ENCODE measurements at regions not wholly inside any gene's neighbourhood (a gene's known extent, or its start where the extent isn't known, plus 50 kb on each side); places are given as distances from the start of the nearest gene placed in this dataset.

DNA sequence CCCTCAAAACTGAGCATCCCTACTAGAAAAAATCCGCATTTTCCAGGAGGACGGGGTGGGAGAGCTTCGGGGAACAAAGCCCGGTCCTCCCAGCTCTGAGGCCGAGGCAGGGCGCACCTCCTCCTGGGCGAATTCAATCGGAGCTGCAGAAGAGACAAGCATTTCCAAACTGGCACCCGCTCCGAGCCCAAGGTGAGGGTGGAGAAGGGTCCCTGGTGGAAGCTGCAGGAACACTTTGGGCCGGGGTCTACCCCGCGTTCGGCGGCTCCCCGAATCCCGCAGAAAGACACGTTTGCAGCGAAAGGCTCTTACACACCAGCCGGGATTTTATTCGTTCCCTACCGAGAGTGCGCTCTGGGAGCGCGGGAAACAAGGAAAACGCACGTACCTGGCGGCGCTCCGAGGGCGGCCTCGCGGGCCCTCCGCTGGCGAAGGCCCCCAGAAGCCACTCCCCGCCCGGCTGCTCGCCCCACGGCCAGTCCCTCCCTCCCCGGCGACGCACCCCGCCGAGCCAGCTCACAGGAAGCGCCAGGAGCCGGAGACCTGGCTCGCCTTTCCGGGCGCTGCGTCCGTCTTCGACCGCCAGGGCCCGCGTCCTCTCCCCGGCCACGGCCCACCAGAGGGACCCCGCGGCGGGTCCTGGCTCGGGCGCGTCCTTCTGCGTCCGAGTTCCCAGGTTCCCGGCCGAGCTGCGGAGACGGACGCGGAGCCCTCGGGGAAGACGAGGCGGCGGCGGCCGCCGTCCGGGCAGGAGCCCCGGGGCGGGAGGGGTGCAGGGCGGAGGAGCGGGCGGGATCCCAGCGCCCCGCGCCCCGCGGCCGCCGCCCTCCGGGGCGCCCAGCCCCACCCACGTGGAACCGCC, 49.8 kb upstream of the BAHCC1 start:
- Histone ChIP-seq H3K4me1 (peaks cover 18 to 67% of the 10 kb centered on the region in 2 donors), H3K4me3 (peak overlapping the region; percentile 78 to 86), H3K27me3 (peaks cover 0 to 73% of the 10 kb centered on the region in 2 donors), H3K36me3 (no peaks in the 10 kb centered on the region), H3K9me3 (no peaks in the 10 kb centered on the region), H3K27ac (peak overlapping the region; percentile 91 to 97)
- intact Hi-C loops (cut with DNase I), result no loop called here
- peak; percentile 63 for ATAC-seq
- peak in 3 of 4 donors; percentile 70 to 95 (median 84) for DNase-seq
- TF ChIP-seq, protein P1, sequence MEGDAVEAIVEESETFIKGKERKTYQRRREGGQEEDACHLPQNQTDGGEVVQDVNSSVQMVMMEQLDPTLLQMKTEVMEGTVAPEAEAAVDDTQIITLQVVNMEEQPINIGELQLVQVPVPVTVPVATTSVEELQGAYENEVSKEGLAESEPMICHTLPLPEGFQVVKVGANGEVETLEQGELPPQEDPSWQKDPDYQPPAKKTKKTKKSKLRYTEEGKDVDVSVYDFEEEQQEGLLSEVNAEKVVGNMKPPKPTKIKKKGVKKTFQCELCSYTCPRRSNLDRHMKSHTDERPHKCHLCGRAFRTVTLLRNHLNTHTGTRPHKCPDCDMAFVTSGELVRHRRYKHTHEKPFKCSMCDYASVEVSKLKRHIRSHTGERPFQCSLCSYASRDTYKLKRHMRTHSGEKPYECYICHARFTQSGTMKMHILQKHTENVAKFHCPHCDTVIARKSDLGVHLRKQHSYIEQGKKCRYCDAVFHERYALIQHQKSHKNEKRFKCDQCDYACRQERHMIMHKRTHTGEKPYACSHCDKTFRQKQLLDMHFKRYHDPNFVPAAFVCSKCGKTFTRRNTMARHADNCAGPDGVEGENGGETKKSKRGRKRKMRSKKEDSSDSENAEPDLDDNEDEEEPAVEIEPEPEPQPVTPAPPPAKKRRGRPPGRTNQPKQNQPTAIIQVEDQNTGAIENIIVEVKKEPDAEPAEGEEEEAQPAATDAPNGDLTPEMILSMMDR (IDR thresholded peaks at IDR 0.05), result peak in 1 of 2 donors; percentile 45

All from left lung (tissue), 4 donors.